ENCODE measurements at regions not wholly inside any gene's neighbourhood (a gene's known extent, or its start where the extent isn't known, plus 50 kb on each side); places are given as distances from the start of the nearest gene placed in this dataset.

- no peak for TF ChIP-seq POLR2AphosphoS5 (IDR thresholded peaks at IDR 0.05)
- TF ChIP-seq POLR2A (IDR thresholded peaks at IDR 0.05), result no peak
- no peak for TF ChIP-seq CTCF (IDR thresholded peaks at IDR 0.05)
- TF ChIP-seq EP300 (IDR thresholded peaks at IDR 0.05), result no peak
Observed at GRCh38 chr10:43959364-43960134, 310.9 kb upstream of the ZNF32 start.
